Renal cortical epithelial cell (primary cell): ENCODE measurements at regions not wholly inside any gene's neighbourhood (a gene's known extent, or its start where the extent isn't known, plus 50 kb on each side); places are given as distances from the start of the nearest gene placed in this dataset.

ENCODE experiments used
- DNase-seq: peaks from one replicate; pipeline ENCODE4 v3.0.0-alpha.2; 2011; ENCODE audit warnings: low read depth

DNA sequence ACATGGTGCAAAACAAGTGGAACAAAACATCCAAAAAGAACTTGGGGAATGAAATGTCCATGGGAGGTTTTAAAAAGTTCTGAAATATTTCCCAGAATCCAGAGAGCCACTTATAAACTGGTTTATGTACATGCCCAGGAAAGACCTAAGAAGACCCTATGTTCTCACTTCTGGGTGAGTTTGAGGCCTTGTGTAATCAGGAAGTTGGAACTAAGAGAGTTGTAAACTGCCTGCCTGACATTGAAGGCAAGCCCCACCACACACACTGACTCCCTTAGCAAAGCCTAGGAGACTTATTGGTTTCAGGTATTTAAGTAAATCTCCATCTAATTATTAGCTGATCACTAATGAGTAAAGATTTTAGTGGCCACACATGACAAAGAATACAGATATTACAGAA, 142.5 kb downstream of the LRIG3 start:
- no peak for DNase-seq

DNA sequence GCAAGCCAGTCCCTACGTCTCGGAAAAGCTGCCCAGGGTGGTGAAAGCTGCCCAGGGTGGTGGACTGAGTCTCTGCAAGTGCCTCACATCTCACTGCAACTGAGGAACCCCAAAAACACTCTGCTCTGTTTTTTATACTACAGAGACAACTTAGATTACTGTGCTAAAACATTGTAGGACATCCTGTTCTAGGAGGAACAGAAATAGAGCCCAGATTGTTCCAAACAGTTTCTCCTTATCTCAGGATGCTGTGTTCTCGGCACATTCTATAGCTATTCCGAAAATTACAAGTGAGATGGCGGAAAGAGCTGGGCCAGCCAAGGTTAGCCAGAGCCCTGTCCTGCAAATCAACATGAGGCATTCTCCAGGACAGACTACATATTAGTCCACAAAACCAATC, 138.7 kb downstream of the LRIG3 start:
- no peak for DNase-seq

DNA sequence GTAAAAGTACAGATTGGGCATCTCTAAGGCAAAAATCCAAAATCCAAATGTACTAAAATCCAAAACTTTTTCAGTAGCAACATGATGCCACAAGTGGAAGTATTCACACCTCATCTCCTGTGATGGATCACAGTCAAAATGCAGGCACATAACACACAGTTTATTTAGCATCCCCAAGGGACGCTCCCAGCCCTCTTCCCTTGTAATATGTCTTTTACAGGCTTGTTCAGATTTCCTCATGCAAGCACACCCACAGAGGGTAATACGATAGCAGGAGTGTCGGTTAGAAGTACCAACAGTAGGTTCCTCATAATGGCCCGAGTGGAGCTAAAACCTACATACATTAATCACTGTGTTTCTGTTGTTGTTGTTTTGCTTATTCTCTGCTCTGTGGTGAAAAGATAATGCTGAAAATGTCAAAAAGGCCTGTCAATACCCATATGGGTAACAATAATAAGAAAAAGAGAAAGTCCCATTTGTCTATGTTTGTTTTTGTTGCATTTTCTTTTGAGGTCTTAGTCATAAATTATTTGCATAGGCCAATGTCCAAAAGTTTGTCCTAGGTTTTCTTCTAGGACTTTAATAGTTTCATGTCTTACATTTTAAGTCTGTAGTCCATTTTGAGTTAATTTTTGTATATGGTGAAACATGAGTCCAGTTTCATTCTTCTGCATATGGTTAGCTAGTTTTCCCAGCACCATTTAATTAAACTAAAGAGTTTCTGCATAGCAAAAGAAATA, 133.1 kb downstream of the LRIG3 start:
- DNase-seq, result no peak

DNA sequence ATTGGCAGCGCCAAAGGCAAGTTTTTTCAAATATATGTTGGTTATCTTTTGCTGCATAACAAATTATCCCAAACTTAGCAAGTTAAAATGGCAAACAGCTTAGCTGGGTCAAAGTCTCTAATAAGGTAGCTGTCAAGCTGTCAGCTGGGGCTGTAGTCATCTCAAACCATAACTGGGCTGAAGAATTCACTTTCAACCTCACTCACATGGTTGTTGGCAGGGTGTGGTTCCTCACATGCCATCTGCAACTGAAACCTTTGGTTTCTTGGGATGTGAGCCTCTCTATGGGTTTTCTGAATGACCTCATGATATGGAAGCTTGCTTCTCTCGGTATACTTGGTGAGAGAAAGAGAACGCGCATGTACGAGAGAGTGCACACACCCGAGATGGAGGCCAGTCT, 125.4 kb downstream of the LRIG3 start:
- DNase-seq, result no peak

DNA sequence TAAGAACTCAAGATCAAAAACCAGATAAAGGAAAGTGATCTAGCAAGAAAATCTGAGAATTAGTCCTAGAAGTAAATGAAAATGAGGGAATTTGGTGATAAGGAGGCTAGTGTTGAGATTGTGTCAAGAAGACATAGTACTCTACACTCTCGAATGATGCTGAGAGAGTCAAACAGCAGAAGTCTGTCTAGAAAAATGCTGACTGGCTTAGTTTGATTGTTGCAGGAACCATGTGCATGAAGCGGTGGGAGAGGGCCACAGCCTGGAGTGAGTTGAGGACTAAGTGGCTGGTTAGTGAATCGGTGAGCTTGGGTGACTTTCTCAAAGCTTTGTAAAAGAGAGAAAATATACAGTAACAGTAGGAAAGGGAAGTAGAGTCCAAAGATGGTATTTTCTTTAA, 124.5 kb downstream of the LRIG3 start:
- DNase-seq, result no peak

DNA sequence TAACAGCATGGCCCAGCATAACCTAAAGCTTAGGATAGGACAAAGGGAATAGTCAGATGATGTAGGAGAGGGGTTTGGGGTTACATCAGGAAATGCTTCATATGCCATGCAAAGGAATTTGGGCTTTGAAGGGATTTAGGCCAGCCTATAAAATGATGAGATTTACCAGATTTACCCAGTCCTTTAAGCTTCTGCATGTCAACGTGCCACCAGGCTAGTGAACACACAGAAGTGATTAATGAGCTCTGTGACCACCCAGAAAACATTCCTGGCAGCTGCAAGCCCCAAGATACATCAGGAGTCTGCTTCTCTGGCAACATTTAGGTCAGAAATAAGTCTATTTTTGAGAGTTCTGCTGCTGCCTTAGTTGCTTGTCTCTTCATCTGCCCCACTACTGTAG, 118.3 kb downstream of the LRIG3 start:
- no peak for DNase-seq

DNA sequence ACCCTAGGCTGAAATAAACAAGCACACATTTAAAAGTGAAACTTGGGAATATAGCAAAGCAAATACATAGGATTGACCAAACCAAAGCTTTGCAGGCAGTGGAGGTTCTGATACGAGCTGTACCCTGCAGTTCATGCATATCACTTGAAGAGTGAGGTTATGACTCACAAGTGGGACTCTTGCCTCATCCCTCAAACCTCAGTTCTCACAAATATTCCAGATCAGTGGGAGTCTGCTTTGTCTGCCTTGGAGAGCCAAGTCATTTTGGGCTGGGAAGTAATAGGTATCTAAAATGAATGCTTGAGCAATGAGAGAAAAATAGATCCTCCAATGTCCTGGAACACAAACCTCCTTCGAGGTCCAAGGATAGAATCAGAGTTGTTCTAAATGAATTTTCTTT, 116.4 kb downstream of the LRIG3 start:
- peak; percentile 90 for DNase-seq

DNA sequence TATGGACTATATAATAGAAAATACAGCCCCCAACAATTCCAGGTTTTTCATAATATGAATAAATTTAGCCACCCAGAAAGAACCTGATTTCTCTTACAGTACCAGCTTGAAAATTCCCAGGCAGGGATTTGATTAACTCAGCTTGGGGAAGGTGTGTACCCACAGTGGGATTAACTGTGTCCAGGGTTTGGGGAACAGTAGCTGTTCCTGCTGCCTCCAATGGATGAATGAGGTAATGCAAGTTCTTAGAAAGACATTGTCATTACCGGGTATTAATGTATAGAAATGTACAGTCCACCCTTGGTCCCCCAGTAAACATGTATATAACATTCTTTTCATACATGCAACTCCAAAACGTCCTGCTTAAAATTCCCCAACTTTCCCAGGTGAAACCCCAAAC, 115.6 kb downstream of the LRIG3 start:
- DNase-seq, result no peak

DNA sequence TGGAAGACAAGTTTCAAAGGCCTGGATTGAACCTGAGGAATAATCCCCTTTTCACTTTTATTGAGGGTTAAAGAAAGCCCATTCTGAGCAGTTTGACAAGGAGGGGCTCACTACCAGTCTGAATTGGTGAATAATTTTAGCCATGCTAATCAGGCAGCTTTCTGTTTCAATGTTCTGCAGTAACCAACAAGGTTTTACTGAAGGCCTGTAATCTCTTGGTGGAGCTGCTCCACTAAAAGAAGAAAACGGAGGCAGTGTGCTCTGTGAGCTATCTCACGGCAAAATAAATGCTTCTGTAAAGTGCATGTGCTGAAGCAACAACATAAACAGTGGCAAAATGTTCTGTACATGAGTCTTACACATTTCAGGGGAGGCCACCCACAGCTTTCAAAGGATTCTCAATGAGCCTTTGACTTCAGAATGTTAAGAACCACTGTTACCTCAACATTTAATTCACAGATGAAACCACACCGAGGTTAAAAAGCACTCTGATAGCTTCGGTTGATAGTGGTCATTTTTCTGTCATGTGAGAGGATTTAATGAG, 111.2 kb downstream of the LRIG3 start:
- DNase-seq, result no peak

DNA sequence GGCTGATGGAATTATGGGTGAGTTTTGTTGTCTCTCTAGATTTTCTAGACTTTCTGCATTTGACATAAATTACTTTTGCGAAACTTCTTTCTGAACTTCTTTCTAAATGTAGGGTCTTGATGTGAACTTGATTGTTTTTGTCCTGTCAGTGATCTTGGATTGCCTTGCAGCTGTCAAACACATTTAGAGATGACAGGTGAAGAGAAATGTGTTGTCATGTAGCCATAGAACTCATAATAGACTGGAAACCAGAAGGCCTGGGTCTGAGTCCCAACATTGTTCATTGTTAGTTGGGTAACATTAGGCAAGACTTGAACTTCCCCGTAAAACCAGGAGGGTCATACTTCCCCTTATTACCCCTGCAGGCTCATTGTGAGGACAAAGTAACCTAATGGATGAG, 109.0 kb downstream of the LRIG3 start:
- no peak for DNase-seq

DNA sequence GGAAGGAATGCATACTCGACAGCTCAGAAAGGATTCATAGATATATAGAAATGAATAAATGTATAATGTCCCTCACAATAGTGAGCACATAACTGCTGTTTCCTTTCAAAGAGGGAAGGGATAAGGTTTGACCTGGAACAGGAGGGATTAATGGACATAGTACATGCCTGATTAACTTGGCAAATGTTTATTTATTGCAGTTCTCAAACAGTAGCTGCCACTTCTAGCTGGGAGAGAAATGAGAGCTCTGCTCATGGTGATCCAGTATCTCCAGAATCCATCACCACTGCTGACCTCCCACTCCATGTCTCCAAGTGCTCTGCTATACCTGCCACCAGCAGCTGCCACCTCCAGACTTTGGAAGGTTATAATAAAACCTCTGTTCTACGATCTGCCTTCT, 108.1 kb downstream of the LRIG3 start:
- DNase-seq, result no peak

DNA sequence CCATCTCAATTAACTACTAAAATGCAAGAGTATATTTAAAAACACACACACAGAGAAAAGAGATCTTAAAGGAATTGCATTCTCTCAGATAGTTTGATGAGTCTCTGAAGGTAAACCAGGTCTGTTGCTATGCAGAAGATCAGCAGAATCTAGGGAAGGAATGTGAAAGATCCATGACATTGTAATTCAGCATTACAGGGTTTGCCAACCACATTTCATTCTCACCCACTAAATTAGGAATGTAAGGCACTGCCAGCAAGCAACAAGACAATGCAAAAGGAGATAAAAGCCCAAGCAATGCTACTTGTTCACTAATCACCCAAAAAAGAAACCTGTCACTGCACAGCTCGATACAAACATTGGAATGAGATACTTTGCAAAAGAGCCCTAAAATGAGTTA, 106.3 kb downstream of the LRIG3 start:
- peak; percentile 68 for DNase-seq

DNA sequence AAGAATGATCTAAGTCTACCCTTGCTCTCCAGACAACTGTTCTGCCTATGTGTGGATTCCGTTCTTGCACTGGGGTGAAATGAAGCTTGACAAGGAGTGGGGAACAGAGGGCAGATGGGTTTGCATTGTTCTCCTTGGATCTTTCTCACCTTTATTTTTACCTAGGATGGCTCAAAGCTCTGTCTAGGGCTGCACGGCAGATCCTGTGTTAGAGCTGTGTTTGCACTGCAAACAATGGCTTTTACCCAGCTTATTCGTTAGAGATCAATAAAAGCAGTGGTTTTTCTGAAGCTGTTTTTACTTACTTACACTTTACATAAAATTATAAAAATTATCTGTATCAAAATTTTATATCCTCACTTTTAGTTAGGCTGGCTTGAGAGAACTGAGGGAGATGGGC, 105.1 kb downstream of the LRIG3 start:
- DNase-seq, result no peak

DNA sequence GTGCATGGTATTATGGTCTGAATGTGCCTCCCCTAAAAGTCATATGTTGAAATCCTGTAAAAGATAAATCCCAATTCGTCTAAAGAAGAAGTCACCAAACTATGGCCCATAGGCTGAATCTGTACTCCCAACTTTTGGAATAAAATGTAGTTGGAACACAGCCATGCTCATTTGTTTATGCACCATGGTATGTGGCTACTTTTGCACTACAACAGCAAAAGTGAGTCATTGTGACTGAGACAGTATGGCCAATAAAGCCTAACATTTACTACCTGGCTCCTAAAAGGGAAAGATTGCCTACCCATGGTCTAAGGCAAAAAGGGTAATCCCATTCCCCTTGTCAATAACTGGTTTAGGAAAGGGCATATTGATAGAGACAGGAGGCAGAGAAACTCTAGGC, 101.8 kb downstream of the LRIG3 start:
- no peak for DNase-seq

DNA sequence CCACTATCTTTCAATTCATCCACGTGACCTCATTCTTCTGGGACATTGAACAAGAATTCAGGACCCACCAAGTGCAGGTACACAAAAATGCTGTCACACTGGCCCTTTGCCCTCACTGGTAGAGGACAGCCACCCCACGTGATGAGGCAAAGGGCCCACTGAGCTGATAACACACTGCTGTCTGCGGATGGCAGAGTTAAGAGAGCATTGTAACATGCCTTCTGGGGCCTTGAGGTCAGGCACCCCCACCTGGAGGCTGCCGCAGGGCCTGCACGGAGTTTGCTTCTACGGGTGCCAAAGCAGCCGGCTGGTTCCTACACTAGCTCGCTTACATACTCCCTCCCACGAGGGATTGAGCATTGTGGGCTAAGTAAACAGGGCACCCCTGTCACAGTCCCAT, 101.0 kb downstream of the LRIG3 start:
- DNase-seq, result no peak

DNA sequence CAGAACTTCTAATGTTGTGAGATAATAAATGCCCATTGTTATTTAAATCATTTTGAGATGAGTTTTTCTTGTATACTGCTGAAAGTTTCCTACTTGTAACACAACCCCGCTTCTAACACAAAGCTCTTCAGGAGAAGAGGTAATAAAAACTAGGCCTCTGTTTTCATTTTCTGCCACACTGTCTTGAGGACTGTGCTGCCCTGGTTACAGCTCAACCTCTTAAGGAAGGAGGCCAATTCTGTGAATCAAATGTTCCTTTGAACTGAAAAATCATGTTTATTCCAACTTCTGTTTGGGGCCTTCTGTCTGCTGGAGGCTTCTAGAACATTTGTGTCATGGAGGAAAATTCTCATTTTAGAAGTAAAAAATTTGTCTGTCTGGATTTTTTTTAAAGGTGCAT, 100.3 kb downstream of the LRIG3 start:
- no peak for DNase-seq
